GM23338 (cell line): ENCODE measurements at regions not wholly inside any gene's neighbourhood (a gene's known extent, or its start where the extent isn't known, plus 50 kb on each side); places are given as distances from the start of the nearest gene placed in this dataset.

ENCODE experiments used
- ATAC-seq: fragments of 200-7000 bp; cut with Tn5 transposase; 3 replicates; pipeline ENCODE4 v1.9.1; 2020
- DNase-seq: peaks from one replicate; pipeline ENCODE4 v3.0.0-alpha.2; 2015; ENCODE audit warnings: low spot score
- H2AFZ ChIP-seq: fragments of 200-600 bp; sonication (generic); 2 replicates; pipeline ENCODE4 v1.8.0; 2016; ENCODE audit warnings: antibody characterized with exemption, mild to moderate bottlenecking, moderate library complexity
- H3F3A ChIP-seq: fragments of 200-600 bp; sonication (generic); replicated peaks from 2 replicates; pipeline ENCODE4 v1.8.0; 2017; ENCODE audit warnings: antibody characterized with exemption, mixed run types, low read depth
- H3K27ac ChIP-seq: fragments of 200-600 bp; sonication (generic); 2 replicates; pipeline ENCODE4 v1.6.1; 2016; ENCODE audit warnings: low read depth
- H3K27me3 ChIP-seq: fragments of 200-600 bp; sonication (generic); 2 replicates; pipeline ENCODE4 v1.8.0; 2016; ENCODE audit warnings: mild to moderate bottlenecking, mixed run types, moderate library complexity; ENCODE audit not compliant: insufficient read depth
- H3K36me3 ChIP-seq: fragments of 200-600 bp; sonication (generic); 2 replicates; pipeline ENCODE4 v1.8.0; 2016; ENCODE audit warnings: mild to moderate bottlenecking; ENCODE audit not compliant: insufficient read depth
- H3K4me1 ChIP-seq: fragments of 200-600 bp; sonication (generic); 2 replicates; pipeline ENCODE4 v1.8.0; 2016; ENCODE audit warnings: mild to moderate bottlenecking, moderate library complexity; ENCODE audit not compliant: insufficient read depth
- H3K4me2 ChIP-seq: fragments of 200-600 bp; sonication (generic); 2 replicates; pipeline ENCODE4 v1.7.1; 2017; ENCODE audit warnings: mixed run types
- H3K4me3 ChIP-seq: fragments of 200-600 bp; sonication (generic); 2 replicates; pipeline ENCODE4 v1.6.1; 2016; ENCODE audit warnings: mixed run types
- H3K79me2 ChIP-seq: fragments of 200-600 bp; sonication (generic); replicated peaks from 2 replicates; pipeline ENCODE4 v1.8.0; 2017; ENCODE audit warnings: mild to moderate bottlenecking; ENCODE audit not compliant: insufficient read depth
- H3K9me2 ChIP-seq: fragments of 200-600 bp; sonication (generic); 2 replicates; pipeline ENCODE4 v1.8.0; 2017; ENCODE audit not compliant: insufficient read depth
- H4K20me1 ChIP-seq: fragments of 200-600 bp; sonication (generic); replicated peaks from 2 replicates; pipeline ENCODE4 v1.8.0; 2017; ENCODE audit warnings: mild to moderate bottlenecking; ENCODE audit not compliant: insufficient read depth
- H3K27ac Mint-ChIP-seq: 2 replicates; pipeline ENCODE4 v1.8.0; 2020; ENCODE audit warnings: inconsistent platforms, mild to moderate bottlenecking, moderate library complexity, mixed read lengths
- H3K27me3 Mint-ChIP-seq: 3 replicates; pipeline ENCODE4 v1.8.0; 2022; ENCODE audit warnings: low read depth, mild to moderate bottlenecking, moderate library complexity, mixed read lengths, inconsistent platforms; ENCODE audit not compliant: insufficient read depth, poor library complexity
- H3K36me3 Mint-ChIP-seq: 3 replicates; pipeline ENCODE4 v1.8.0; 2021; ENCODE audit warnings: low read depth, mild to moderate bottlenecking, inconsistent platforms, moderate library complexity, mixed read lengths
- H3K4me1 Mint-ChIP-seq: 3 replicates; pipeline ENCODE4 v1.8.0; 2020; ENCODE audit warnings: mild to moderate bottlenecking, inconsistent platforms, mixed read lengths
- H3K4me3 Mint-ChIP-seq: 3 replicates; pipeline ENCODE4 v1.8.0; 2021; ENCODE audit warnings: moderate library complexity, mild to moderate bottlenecking, inconsistent platforms, mixed read lengths
- H3K9me3 Mint-ChIP-seq: 3 replicates; pipeline ENCODE4 v1.8.0; 2020; ENCODE audit warnings: moderate library complexity, mild to moderate bottlenecking, inconsistent platforms, mixed read lengths
- CREB1 ChIP-seq: fragments of 250-450 bp; sonication (Bioruptor Pico); IDR thresholded peaks from 2 replicates; pipeline ENCODE4 v1.5.0; 2020; ENCODE audit warnings: low read depth, mild to moderate bottlenecking, moderate library complexity
- CTCF ChIP-seq, 2 experiments: fragments of 200-600 bp in 1 of 2; sonication (generic) in 1 of 2; conservative IDR thresholded peaks; 2 replicates each; pipeline versions ENCODE4 v1.5.1 to v1.6.1; 2016 to 2017; ENCODE audit warnings: antibody characterized with exemption in 2 of 2, low read depth in 2 of 2, mild to moderate bottlenecking in 2 of 2, moderate library complexity in 1 of 2
- ETS1 ChIP-seq: IDR thresholded peaks from 2 replicates; pipeline ENCODE4 v1.6.1; 2016; ENCODE audit warnings: antibody characterized with exemption
- EZH2 ChIP-seq: fragments of 200-600 bp; sonication (generic); IDR thresholded peaks from one replicate; pipeline ENCODE4 v1.8.0; 2017; ENCODE audit warnings: antibody characterized with exemption, mild to moderate bottlenecking, low read depth; ENCODE audit not compliant: unreplicated experiment
- JUNB ChIP-seq: IDR thresholded peaks from one replicate; pipeline ENCODE4 v1.6.1; 2016; ENCODE audit warnings: antibody characterized with exemption; ENCODE audit not compliant: unreplicated experiment
- NANOG ChIP-seq: IDR thresholded peaks from 2 replicates; pipeline ENCODE4 v1.6.1; 2016; ENCODE audit warnings: antibody characterized with exemption, borderline replicate concordance
- POLR2AphosphoS5 ChIP-seq: IDR thresholded peaks from 2 replicates; pipeline ENCODE4 v1.6.1; 2016; ENCODE audit warnings: antibody characterized with exemption, low read depth
- REST ChIP-seq: IDR thresholded peaks from one replicate; pipeline ENCODE4 v1.6.1; 2018; ENCODE audit warnings: antibody characterized with exemption; ENCODE audit not compliant: unreplicated experiment
- STAT1 ChIP-seq: IDR thresholded peaks from one replicate; pipeline ENCODE4 v1.6.1; 2016; ENCODE audit warnings: antibody characterized with exemption; ENCODE audit not compliant: unreplicated experiment
- ZNF114 ChIP-seq: fragments of 250-450 bp; sonication (Bioruptor Pico); IDR thresholded peaks from 2 replicates; pipeline ENCODE4 v1.5.0; 2020; ENCODE audit warnings: mild to moderate bottlenecking, moderate library complexity
- ZNF331 ChIP-seq: fragments of 250-450 bp; sonication (Bioruptor Pico); IDR thresholded peaks from 2 replicates; pipeline ENCODE4 v1.5.0; 2020; ENCODE audit warnings: low read depth, mild to moderate bottlenecking, moderate library complexity
- ZNF462 ChIP-seq: fragments of 250-450 bp; sonication (Bioruptor Pico); IDR thresholded peaks from 2 replicates; pipeline ENCODE4 v1.5.0; 2020; ENCODE audit warnings: mild to moderate bottlenecking, moderate library complexity

- TF ChIP-seq ZNF462 (CRISPR knock-in tag) (no peak), EZH2 (no peak), JUNB (no peak), CREB1 (CRISPR knock-in tag) (no peak), STAT1 (no peak)
Measured at GRCh38 chr5:179409806-179410205, 64.5 kb upstream of the ADAMTS2 start (continued).

GRCh38 chr5:179408611-179409010, 63.4 kb upstream of the ADAMTS2 start:
- no peaks in the 10 kb centered on the region for H3K27me3 ChIP-seq
- Mint-ChIP-seq H3K4me3 (no peak overlapping the region), H3K27me3 (peaks cover 2% of the 10 kb centered on the region), H3K27ac (no peak overlapping the region), H3K36me3 (no peaks in the 10 kb centered on the region; the same call in 2 of the 3 replicates), H3K4me1 (no peaks in the 10 kb centered on the region), H3K9me3 (peaks cover 8% of the 10 kb centered on the region)
- ATAC-seq (no peak), DNase-seq (no peak)
- H3K36me3 ChIP-seq: no peaks in the 10 kb centered on the region
- H3K27ac ChIP-seq: no peak overlapping the region
- H4K20me1 ChIP-seq: no peaks in the 10 kb centered on the region
- H2AFZ ChIP-seq: no peak overlapping the region
- H3F3A ChIP-seq: no peaks in the 10 kb centered on the region
- H3K9me2 ChIP-seq: no peaks in the 10 kb centered on the region
- H3K4me1 ChIP-seq: no peaks in the 10 kb centered on the region
- no peak overlapping the region for H3K4me3 ChIP-seq
- H3K4me2 ChIP-seq: no peak overlapping the region
- H3K79me2 ChIP-seq: no peaks in the 10 kb centered on the region
- TF ChIP-seq NANOG (no peak), REST (no peak), STAT1 (no peak), ZNF114 (CRISPR knock-in tag) (no peak), POLR2AphosphoS5 (no peak), CTCF (conservative IDR thresholded peaks at IDR 0.05; ENCODE audit: low read depth in 2 of 2) (no peak), ZNF331 (no peak), CREB1 (CRISPR knock-in tag) (no peak), EZH2 (no peak), ETS1 (no peak)
